ENCODE measurements at regions not wholly inside any gene's neighbourhood (a gene's known extent, or its start where the extent isn't known, plus 50 kb on each side); places are given as distances from the start of the nearest gene placed in this dataset.
A peak's percentile ranks its signal among the peaks of the same experiment; 100 is the strongest.

DNA sequence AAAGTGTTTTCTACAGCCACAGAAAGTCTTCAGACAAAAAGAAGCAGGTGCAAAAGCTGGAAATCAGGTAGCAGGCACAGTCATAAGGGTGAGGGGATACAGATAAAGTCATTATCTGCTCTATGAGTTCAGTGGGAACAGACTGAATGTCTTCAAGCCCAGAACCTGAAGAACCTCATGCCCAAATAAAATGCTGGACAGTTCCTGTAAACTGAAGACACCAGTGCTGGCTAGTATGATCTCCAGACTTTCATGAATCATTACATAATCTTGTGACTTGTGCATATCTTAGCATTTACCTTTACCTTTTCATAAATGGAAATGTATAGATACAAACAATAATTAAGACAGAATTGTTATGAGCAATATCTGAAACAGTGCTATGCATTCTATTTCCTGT is 728.7 kb downstream of the DNAH5 start:
- ATAC-seq (peak; percentile 33), DNase-seq (no peak)
- Histone ChIP-seq H3K27ac (no peak overlapping the region), H3K4me1 (peaks cover 20% of the 10 kb centered on the region), H3K4me3 (no peak overlapping the region), H3K27me3 (no peaks in the 10 kb centered on the region), H3K36me3 (replicated peaks in 1 of 2; ENCODE audit: insufficient read depth in 1 of 2, low read depth in 2 of 2) (no peaks in the 10 kb centered on the region), H3K9me3 (no peaks in the 10 kb centered on the region)
- intact Hi-C loops (cut with DNase I), result no loop called here
- TF ChIP-seq, protein P1, sequence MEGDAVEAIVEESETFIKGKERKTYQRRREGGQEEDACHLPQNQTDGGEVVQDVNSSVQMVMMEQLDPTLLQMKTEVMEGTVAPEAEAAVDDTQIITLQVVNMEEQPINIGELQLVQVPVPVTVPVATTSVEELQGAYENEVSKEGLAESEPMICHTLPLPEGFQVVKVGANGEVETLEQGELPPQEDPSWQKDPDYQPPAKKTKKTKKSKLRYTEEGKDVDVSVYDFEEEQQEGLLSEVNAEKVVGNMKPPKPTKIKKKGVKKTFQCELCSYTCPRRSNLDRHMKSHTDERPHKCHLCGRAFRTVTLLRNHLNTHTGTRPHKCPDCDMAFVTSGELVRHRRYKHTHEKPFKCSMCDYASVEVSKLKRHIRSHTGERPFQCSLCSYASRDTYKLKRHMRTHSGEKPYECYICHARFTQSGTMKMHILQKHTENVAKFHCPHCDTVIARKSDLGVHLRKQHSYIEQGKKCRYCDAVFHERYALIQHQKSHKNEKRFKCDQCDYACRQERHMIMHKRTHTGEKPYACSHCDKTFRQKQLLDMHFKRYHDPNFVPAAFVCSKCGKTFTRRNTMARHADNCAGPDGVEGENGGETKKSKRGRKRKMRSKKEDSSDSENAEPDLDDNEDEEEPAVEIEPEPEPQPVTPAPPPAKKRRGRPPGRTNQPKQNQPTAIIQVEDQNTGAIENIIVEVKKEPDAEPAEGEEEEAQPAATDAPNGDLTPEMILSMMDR (IDR thresholded peaks at IDR 0.05), result no peak
- no peak for TF ChIP-seq POLR2A (IDR thresholded peaks at IDR 0.05)

DNA sequence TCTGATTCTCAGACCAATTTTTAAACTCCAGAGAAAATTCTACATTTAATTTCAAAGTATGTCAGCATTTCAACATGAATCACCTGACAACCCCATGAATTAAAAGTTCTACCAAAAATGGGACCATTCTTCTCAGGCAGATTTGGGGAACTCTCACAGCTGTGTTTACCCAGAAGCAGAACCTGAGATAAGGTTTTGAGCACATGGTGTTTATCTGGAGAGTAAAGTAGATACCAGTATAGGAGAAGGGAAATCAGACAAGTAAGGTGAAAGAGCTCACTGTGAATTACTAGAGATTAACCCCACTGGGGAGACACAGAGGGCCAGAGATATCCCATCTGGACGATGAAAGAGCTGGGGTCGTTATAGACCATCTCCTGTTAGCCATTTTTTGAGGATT is 729.1 kb downstream of the DNAH5 start:
- Histone ChIP-seq H3K36me3 (replicated peaks in 1 of 2; ENCODE audit: insufficient read depth in 1 of 2, low read depth in 2 of 2) (no peaks in the 10 kb centered on the region), H3K9me3 (no peaks in the 10 kb centered on the region), H3K4me3 (no peak overlapping the region), H3K27ac (peak overlapping the region in 1 of 4 donors; percentile 29), H3K4me1 (peaks cover 20% of the 10 kb centered on the region), H3K27me3 (no peaks in the 10 kb centered on the region)
- peak in 2 of 4 donors; percentile 13 to 23 for DNase-seq
- 11 to 12% methylated on average over 2 of the region's 2 CpGs for WGBS, 2 donors
- TF ChIP-seq, protein P1 (IDR thresholded peaks at IDR 0.05), result no peak
- no peak for TF ChIP-seq POLR2A (IDR thresholded peaks at IDR 0.05)
- intact Hi-C loops (cut with DNase I), result no loop called here
- peak; percentile 79 for ATAC-seq

DNA sequence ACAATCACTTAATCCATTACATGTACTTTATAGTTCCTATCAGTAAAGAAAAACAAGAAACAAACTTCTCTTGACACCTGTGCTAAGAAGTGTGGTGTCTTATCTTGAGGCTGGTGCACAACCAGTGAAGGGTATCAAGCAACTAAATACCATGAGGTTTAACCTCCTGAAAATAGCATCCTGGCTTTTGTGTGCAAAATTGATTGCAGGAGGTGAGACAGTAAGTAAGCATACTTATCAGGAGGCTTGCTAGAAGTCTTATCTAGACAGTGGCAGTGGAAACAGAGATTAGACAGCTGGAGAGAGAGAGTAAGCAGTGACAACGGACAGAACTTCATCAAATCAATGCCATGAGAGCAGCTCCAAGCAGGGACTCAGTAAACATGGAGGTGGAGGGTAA is 730.3 kb downstream of the DNAH5 start:
- WGBS, 2 donors, result 5 to 7% methylated on average over 1 of the region's 1 CpG
- Histone ChIP-seq H3K4me3 (no peak overlapping the region), H3K36me3 (replicated peaks in 1 of 2; ENCODE audit: insufficient read depth in 1 of 2, low read depth in 2 of 2) (no peaks in the 10 kb centered on the region), H3K27ac (no peak overlapping the region), H3K27me3 (no peaks in the 10 kb centered on the region), H3K4me1 (peaks cover 20% of the 10 kb centered on the region), H3K9me3 (no peaks in the 10 kb centered on the region)
- DNase-seq (no peak), ATAC-seq (no peak)
- intact Hi-C loops (cut with DNase I), result no loop called here
- TF ChIP-seq, protein P1 (IDR thresholded peaks at IDR 0.05), result no peak
- TF ChIP-seq POLR2A (IDR thresholded peaks at IDR 0.05), result no peak

DNA sequence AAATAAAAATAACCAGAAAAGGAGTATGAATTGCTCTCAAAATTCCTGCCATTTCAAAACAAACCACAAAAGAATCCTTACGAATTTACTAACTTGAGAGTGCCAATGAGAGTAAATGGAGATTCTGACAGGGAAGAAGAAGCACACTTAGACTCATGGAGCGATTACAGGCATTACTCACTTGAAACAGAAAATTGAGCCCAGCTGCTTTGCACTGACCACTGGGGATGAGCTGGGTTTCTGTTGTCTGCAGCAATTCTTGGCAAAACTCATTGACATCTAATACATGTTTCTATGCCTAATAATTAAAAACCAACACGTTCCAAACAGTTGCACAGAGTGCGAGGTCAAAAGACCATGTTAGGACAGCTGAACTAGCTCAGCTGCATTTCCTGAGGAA is 731.6 kb downstream of the DNAH5 start:
- Histone ChIP-seq H3K4me3 (no peak overlapping the region), H3K27me3 (no peaks in the 10 kb centered on the region), H3K9me3 (no peaks in the 10 kb centered on the region), H3K36me3 (replicated peaks in 1 of 2; ENCODE audit: insufficient read depth in 1 of 2, low read depth in 2 of 2) (no peaks in the 10 kb centered on the region), H3K27ac (no peak overlapping the region), H3K4me1 (peaks cover 20% of the 10 kb centered on the region)
- TF ChIP-seq, protein P1 (IDR thresholded peaks at IDR 0.05), result no peak
- no peak for TF ChIP-seq POLR2A (IDR thresholded peaks at IDR 0.05)
- intact Hi-C loops (cut with DNase I), result no loop called here
- DNase-seq (no peak), ATAC-seq (no peak)
- whole genome bisulfite sequencing, 2 donors, result 82 to 89% methylated on average over 4 of the region's 4 CpGs

DNA sequence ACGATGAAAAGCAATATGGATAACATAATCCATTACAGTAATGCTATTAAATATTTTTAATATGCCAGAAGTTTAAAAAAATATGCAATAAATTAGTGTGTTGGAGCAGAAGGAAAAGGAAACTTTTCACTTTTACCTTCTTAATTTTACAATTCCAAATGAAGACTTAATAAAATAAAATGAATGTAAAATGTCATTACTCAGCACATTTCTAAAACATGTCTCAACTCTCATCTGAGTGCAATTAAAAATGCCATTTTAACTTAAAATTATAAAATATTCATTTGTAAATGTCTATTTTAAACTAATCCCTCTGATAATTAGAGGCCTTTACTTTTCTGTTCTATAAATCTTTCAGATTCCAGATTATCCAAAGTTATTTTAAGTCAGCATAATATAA is 733.4 kb downstream of the DNAH5 start:
- H3K36me3 ChIP-seq (replicated peaks in 1 of 2; ENCODE audit: insufficient read depth in 1 of 2, low read depth in 2 of 2), result no peaks in the 10 kb centered on the region
- H3K27me3 ChIP-seq, result peaks cover 0 to 4% of the 10 kb centered on the region in 2 donors
- ATAC-seq (no peak), DNase-seq (no peak)
- 96 to 98% methylated on average over 1 of the region's 1 CpG for WGBS, 2 donors
- H3K4me1 ChIP-seq, result peaks cover 19% of the 10 kb centered on the region
- H3K9me3 ChIP-seq, result no peaks in the 10 kb centered on the region
- H3K27ac ChIP-seq, result no peak overlapping the region
- TF ChIP-seq POLR2A (IDR thresholded peaks at IDR 0.05), result no peak
- TF ChIP-seq, protein P1 (IDR thresholded peaks at IDR 0.05), result no peak
- intact Hi-C loops (cut with DNase I), result no loop called here
- H3K4me3 ChIP-seq, result no peak overlapping the region

Data from body of pancreas (tissue), 4 donors.